Fibroblast of peridontal ligament (primary cell): ENCODE measurements at regions not wholly inside any gene's neighbourhood (a gene's known extent, or its start where the extent isn't known, plus 50 kb on each side); places are given as distances from the start of the nearest gene placed in this dataset.

Experiments
- DNase-seq: peaks from one replicate; pipeline ENCODE4 v3.0.0-alpha.2; 2010; ENCODE audit errors: extremely low read depth

GRCh38 chr4:34791209-34791608 lies 1453.1 kb downstream of the ARAP2 start:
- no peak for DNase-seq

- DNase-seq = no peak
These were observed 1443.4 kb downstream of the ARAP2 start for GRCh38 chr4:34800953-34801352.

GRCh38 chr4:34814266-34814665 lies 1430.0 kb downstream of the ARAP2 start:
- DNase-seq = no peak

GRCh38 chr4:34824515-34824914 lies 1419.8 kb downstream of the ARAP2 start:
- DNase-seq = no peak

GRCh38 chr4:34826660-34827059 lies 1417.7 kb downstream of the ARAP2 start:
- DNase-seq = no peak

- no peak for DNase-seq
These were observed 1398.4 kb downstream of the ARAP2 start for GRCh38 chr4:34845926-34846325.

GRCh38 chr4:34850421-34850820 lies 1393.9 kb downstream of the ARAP2 start:
- no peak for DNase-seq

- no peak for DNase-seq
These were observed 1393.3 kb downstream of the ARAP2 start for GRCh38 chr4:34850968-34851367.

- DNase-seq = no peak
These were observed 1392.9 kb downstream of the ARAP2 start for GRCh38 chr4:34851411-34851810.

- no peak for DNase-seq
These were observed 1389.9 kb downstream of the ARAP2 start for GRCh38 chr4:34854451-34854850.

- DNase-seq = no peak
These were observed 1382.6 kb downstream of the ARAP2 start for GRCh38 chr4:34861666-34862065.

GRCh38 chr4:34878961-34879360 lies 1365.4 kb downstream of the ARAP2 start:
- DNase-seq = no peak

- DNase-seq = no peak
These were observed 1364.1 kb downstream of the ARAP2 start for GRCh38 chr4:34880246-34880645.

- no peak for DNase-seq
These were observed 1352.4 kb downstream of the ARAP2 start for GRCh38 chr4:34891892-34892291.

GRCh38 chr4:34893382-34893781 lies 1350.9 kb downstream of the ARAP2 start:
- DNase-seq = no peak

GRCh38 chr4:34920032-34920431 lies 1324.3 kb downstream of the ARAP2 start:
- no peak for DNase-seq

- DNase-seq = no peak
These were observed 1322.9 kb downstream of the ARAP2 start for GRCh38 chr4:34921391-34921790.

- DNase-seq = no peak
These were observed 1322.0 kb downstream of the ARAP2 start for GRCh38 chr4:34922325-34922724.

- DNase-seq = no peak
These were observed 1311.7 kb downstream of the ARAP2 start for GRCh38 chr4:34932591-34932990.

GRCh38 chr4:34935739-34936138 lies 1308.6 kb downstream of the ARAP2 start:
- DNase-seq = no peak

GRCh38 chr4:34939073-34939472 lies 1305.2 kb downstream of the ARAP2 start:
- DNase-seq = no peak

GRCh38 chr4:34943741-34944386 lies 1300.5 kb downstream of the ARAP2 start:
- no peak for DNase-seq

GRCh38 chr4:34950926-34951325 lies 1293.4 kb downstream of the ARAP2 start:
- no peak for DNase-seq

GRCh38 chr4:34953145-34953799 lies 1291.0 kb downstream of the ARAP2 start:
- DNase-seq = no peak
